ENCODE measurements at regions not wholly inside any gene's neighbourhood (a gene's known extent, or its start where the extent isn't known, plus 50 kb on each side); places are given as distances from the start of the nearest gene placed in this dataset.

GRCh38 chr3:95994338-95994737 lies 820.1 kb upstream of the EPHA6 start:
- Histone ChIP-seq H3K27me3 (ENCODE audit: control insufficient read depth, insufficient read depth, low read length) (no peaks in the 10 kb centered on the region), H3K36me3 (ENCODE audit: control insufficient read depth, insufficient read depth, low read length) (no peaks in the 10 kb centered on the region), H3K27ac (ENCODE audit: low read length) (no peak overlapping the region), H3K4me3 (ENCODE audit: low read length) (no peak overlapping the region), H3K9me3 (ENCODE audit: control insufficient read depth, insufficient read depth, low read length) (no peaks in the 10 kb centered on the region), H3K4me1 (ENCODE audit: control insufficient read depth, insufficient read depth, low read length) (no peaks in the 10 kb centered on the region)
- no peak for TF ChIP-seq CTCF (IDR thresholded peaks at IDR 0.05)
- Mint-ChIP-seq H3K4me3 (no peak overlapping the region), H3K4me1 (no peaks in the 10 kb centered on the region), H3K36me3 (no peaks in the 10 kb centered on the region), H3K27me3 (ENCODE audit: low read depth in 2 of 2) (no peaks in the 10 kb centered on the region), H3K9me3 (peaks cover 12 to 18% of the 10 kb centered on the region in 2 donors), H3K27ac (no peak overlapping the region)
- WGBS (ENCODE audit: insufficient coverage): 84% methylated on average over 4 of the region's 4 CpGs
- intact Hi-C loops (cut with micrococcal nuclease): no loop called here
- ATAC-seq (no peak), DNase-seq (no peak)

GRCh38 chr3:96000966-96001365 lies 813.4 kb upstream of the EPHA6 start:
- no peak overlapping the region for H3K4me3 ChIP-seq (ENCODE audit: low read length)
- ATAC-seq: no peak
- no peaks in the 10 kb centered on the region for H3K4me1 ChIP-seq (ENCODE audit: control insufficient read depth, insufficient read depth, low read length)
- no peaks in the 10 kb centered on the region for H3K36me3 ChIP-seq (ENCODE audit: control insufficient read depth, insufficient read depth, low read length)
- intact Hi-C loops (cut with micrococcal nuclease): no loop called here
- Mint-ChIP-seq H3K4me3 (no peak overlapping the region), H3K27ac (no peak overlapping the region), H3K27me3 (ENCODE audit: low read depth in 2 of 2) (no peaks in the 10 kb centered on the region), H3K36me3 (peaks cover 8% of the 10 kb centered on the region), H3K9me3 (peaks cover 12 to 19% of the 10 kb centered on the region in 2 donors), H3K4me1 (no peaks in the 10 kb centered on the region)
- H3K27ac ChIP-seq (ENCODE audit: low read length): no peak overlapping the region
- WGBS (ENCODE audit: insufficient coverage): 84% methylated on average over 2 of the region's 4 CpGs
- no peaks in the 10 kb centered on the region for H3K9me3 ChIP-seq (ENCODE audit: control insufficient read depth, insufficient read depth, low read length)
- no peaks in the 10 kb centered on the region for H3K27me3 ChIP-seq (ENCODE audit: control insufficient read depth, insufficient read depth, low read length)
- TF ChIP-seq CTCF (IDR thresholded peaks at IDR 0.05): no peak
- no peak for DNase-seq

GRCh38 chr3:96007650-96008195 lies 806.7 kb upstream of the EPHA6 start:
- intact Hi-C loops (cut with micrococcal nuclease): no loop called here
- H3K4me1 ChIP-seq (ENCODE audit: control insufficient read depth, insufficient read depth, low read length): no peaks in the 10 kb centered on the region
- H3K27ac Mint-ChIP-seq: no peak overlapping the region
- H3K36me3 ChIP-seq (ENCODE audit: control insufficient read depth, insufficient read depth, low read length): no peaks in the 10 kb centered on the region
- no peaks in the 10 kb centered on the region for H3K36me3 Mint-ChIP-seq
- no peak overlapping the region for H3K4me3 ChIP-seq (ENCODE audit: low read length)
- TF ChIP-seq CTCF (IDR thresholded peaks at IDR 0.05): no peak
- no peaks in the 10 kb centered on the region for H3K4me1 Mint-ChIP-seq
- H3K27ac ChIP-seq (ENCODE audit: low read length): no peak overlapping the region
- H3K27me3 Mint-ChIP-seq (ENCODE audit: low read depth in 2 of 2): no peaks in the 10 kb centered on the region
- DNase-seq (no peak), ATAC-seq (no peak)
- no peak overlapping the region for H3K4me3 Mint-ChIP-seq
- peaks cover 9 to 13% of the 10 kb centered on the region in 2 donors for H3K9me3 Mint-ChIP-seq
- peaks cover 17% of the 10 kb centered on the region for H3K9me3 ChIP-seq (ENCODE audit: control insufficient read depth, insufficient read depth, low read length)
- H3K27me3 ChIP-seq (ENCODE audit: control insufficient read depth, insufficient read depth, low read length): no peaks in the 10 kb centered on the region

- Histone ChIP-seq H3K4me3 (ENCODE audit: low read length) (no peak overlapping the region), H3K27me3 (ENCODE audit: control insufficient read depth, insufficient read depth, low read length) (no peaks in the 10 kb centered on the region), H3K9me3 (ENCODE audit: control insufficient read depth, insufficient read depth, low read length) (peaks cover 1% of the 10 kb centered on the region), H3K27ac (ENCODE audit: low read length) (no peak overlapping the region), H3K36me3 (ENCODE audit: control insufficient read depth, insufficient read depth, low read length) (no peaks in the 10 kb centered on the region), H3K4me1 (ENCODE audit: control insufficient read depth, insufficient read depth, low read length) (no peaks in the 10 kb centered on the region)
- no peaks in the 10 kb centered on the region for H3K36me3 Mint-ChIP-seq
- TF ChIP-seq CTCF (IDR thresholded peaks at IDR 0.05): no peak
- no peak for DNase-seq
- no peaks in the 10 kb centered on the region for H3K4me1 Mint-ChIP-seq
- intact Hi-C loops (cut with micrococcal nuclease): no loop called here
- no peak overlapping the region for H3K27ac Mint-ChIP-seq
- H3K9me3 Mint-ChIP-seq: peaks cover 5% of the 10 kb centered on the region in 2 donors
- 48% methylated on average over 2 of the region's 2 CpGs for WGBS (ENCODE audit: insufficient coverage)
- no peak for ATAC-seq
- no peak overlapping the region for H3K4me3 Mint-ChIP-seq
- no peaks in the 10 kb centered on the region for H3K27me3 Mint-ChIP-seq (ENCODE audit: low read depth in 2 of 2)
These were observed 801.5 kb upstream of the EPHA6 start for GRCh38 chr3:96012939-96013338.

Measured in natural killer cell (primary cell).